B cell (primary cell): ENCODE measurements at regions not wholly inside any gene's neighbourhood (a gene's known extent, or its start where the extent isn't known, plus 50 kb on each side); places are given as distances from the start of the nearest gene placed in this dataset.

Source experiments
- CTCF ChIP-seq: fragments of 200-600 bp; IDR thresholded peaks from one replicate; pipeline ENCODE4 v1.8.0; 2022; ENCODE audit warnings: antibody characterized with exemption, mild to moderate bottlenecking
- EZH2 ChIP-seq: IDR thresholded peaks from 2 replicates; pipeline ENCODE4 v1.6.1; 2012; ENCODE audit warnings: borderline replicate concordance, low read depth, mild to moderate bottlenecking, moderate library complexity, low read length; ENCODE audit not compliant: insufficient read depth, poor library complexity, severe bottlenecking

GRCh38 chr9:129322022-129322621, 144.1 kb upstream of the IER5L start:
- TF ChIP-seq CTCF, result no peak
- no peak for TF ChIP-seq EZH2
